NB4 (cell line): ENCODE measurements at regions not wholly inside any gene's neighbourhood (a gene's known extent, or its start where the extent isn't known, plus 50 kb on each side); places are given as distances from the start of the nearest gene placed in this dataset.

Experiments
- MYC ChIP-seq: IDR thresholded peaks from 2 replicates; pipeline ENCODE4 v1.6.1; 2011; ENCODE audit warnings: low read depth, low read length
- POLR2A ChIP-seq: IDR thresholded peaks from 2 replicates; pipeline ENCODE4 v1.6.1; 2011; ENCODE audit warnings: mild to moderate bottlenecking; ENCODE audit not compliant: insufficient read length; ENCODE audit errors: extremely low read depth
- TF ChIP-seq, protein P1 (sequence below): IDR thresholded peaks from one replicate; pipeline ENCODE4 v1.5.1; 2012; ENCODE audit warnings: low read depth, low read length

- TF ChIP-seq, protein P1, sequence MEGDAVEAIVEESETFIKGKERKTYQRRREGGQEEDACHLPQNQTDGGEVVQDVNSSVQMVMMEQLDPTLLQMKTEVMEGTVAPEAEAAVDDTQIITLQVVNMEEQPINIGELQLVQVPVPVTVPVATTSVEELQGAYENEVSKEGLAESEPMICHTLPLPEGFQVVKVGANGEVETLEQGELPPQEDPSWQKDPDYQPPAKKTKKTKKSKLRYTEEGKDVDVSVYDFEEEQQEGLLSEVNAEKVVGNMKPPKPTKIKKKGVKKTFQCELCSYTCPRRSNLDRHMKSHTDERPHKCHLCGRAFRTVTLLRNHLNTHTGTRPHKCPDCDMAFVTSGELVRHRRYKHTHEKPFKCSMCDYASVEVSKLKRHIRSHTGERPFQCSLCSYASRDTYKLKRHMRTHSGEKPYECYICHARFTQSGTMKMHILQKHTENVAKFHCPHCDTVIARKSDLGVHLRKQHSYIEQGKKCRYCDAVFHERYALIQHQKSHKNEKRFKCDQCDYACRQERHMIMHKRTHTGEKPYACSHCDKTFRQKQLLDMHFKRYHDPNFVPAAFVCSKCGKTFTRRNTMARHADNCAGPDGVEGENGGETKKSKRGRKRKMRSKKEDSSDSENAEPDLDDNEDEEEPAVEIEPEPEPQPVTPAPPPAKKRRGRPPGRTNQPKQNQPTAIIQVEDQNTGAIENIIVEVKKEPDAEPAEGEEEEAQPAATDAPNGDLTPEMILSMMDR: no peak
- TF ChIP-seq POLR2A: no peak
- no peak for TF ChIP-seq MYC
Observed at GRCh38 chr14:46063872-46064271, 587.7 kb downstream of the RPL10L start.
